Neural cell (in vitro differentiated cells): ENCODE measurements at regions not wholly inside any gene's neighbourhood (a gene's known extent, or its start where the extent isn't known, plus 50 kb on each side); places are given as distances from the start of the nearest gene placed in this dataset.

Experiments used
- H2AFZ ChIP-seq: fragments of 200-600, 300-800 bp; sonication (generic), shearing (Covaris generic); 2 replicates; pipeline ENCODE4 v1.6.0; 2014; ENCODE audit warnings: low read depth, mild to moderate bottlenecking, antibody characterized with exemption, low read length, moderate library complexity
- H3F3A ChIP-seq: fragments of 200-600 bp; shearing (Covaris generic); 2 replicates; pipeline ENCODE4 v1.6.1; 2016; ENCODE audit warnings: mild to moderate bottlenecking, moderate library complexity, mixed read lengths, antibody characterized with exemption, low read length; ENCODE audit not compliant: insufficient read depth, poor library complexity, severe bottlenecking
- H3K27ac ChIP-seq: fragments of 200-600, 300-800 bp; sonication (generic), shearing (Covaris generic); 2 replicates; pipeline ENCODE4 v1.5.1; 2014; ENCODE audit warnings: mild to moderate bottlenecking, low read length, moderate library complexity
- H3K27me3 ChIP-seq: fragments of 300-800, 200-600 bp; sonication (generic), shearing (Covaris generic); 2 replicates; pipeline ENCODE4 v1.6.0; 2014; ENCODE audit warnings: mild to moderate bottlenecking, low read depth, low read length, moderate library complexity; ENCODE audit not compliant: insufficient read depth
- H3K36me3 ChIP-seq: fragments of 300-800, 200-600 bp; sonication (generic), shearing (Covaris generic); 2 replicates; pipeline ENCODE4 v1.5.1; 2014; ENCODE audit warnings: mild to moderate bottlenecking, antibody characterized with exemption, low read length, moderate library complexity; ENCODE audit not compliant: insufficient read depth
- H3K4me2 ChIP-seq: fragments of 300-800, 200-600 bp; sonication (generic), shearing (Covaris generic); 2 replicates; pipeline ENCODE4 v1.6.0; 2014; ENCODE audit warnings: mild to moderate bottlenecking, low read length
- H3K4me3 ChIP-seq: fragments of 300-800, 200-600 bp; sonication (generic), shearing (Covaris generic); 2 replicates; pipeline ENCODE4 v1.5.1; 2014; ENCODE audit warnings: mild to moderate bottlenecking, low read length, moderate library complexity
- H3K79me2 ChIP-seq: fragments of 200-600 bp; shearing (Covaris generic); replicated peaks from 2 replicates; pipeline ENCODE4 v1.6.0; 2014; ENCODE audit warnings: mild to moderate bottlenecking, low read length, moderate library complexity; ENCODE audit not compliant: insufficient read depth
- H3K9ac ChIP-seq: fragments of 300-800, 200-600 bp; sonication (generic), shearing (Covaris generic); 2 replicates; pipeline ENCODE4 v1.6.1; 2016; ENCODE audit warnings: mild to moderate bottlenecking, low read length, mixed read lengths
- H3K9me2 ChIP-seq: fragments of 200-600 bp; shearing (Covaris generic); 2 replicates; pipeline ENCODE4 v1.6.1; 2016; ENCODE audit warnings: mild to moderate bottlenecking, low read length, mixed read lengths; ENCODE audit not compliant: insufficient read depth
- H3K9me3 ChIP-seq: fragments of 200-600, 300-800 bp; sonication (generic), shearing (Covaris generic); 2 replicates; pipeline ENCODE4 v1.6.1; 2016; ENCODE audit warnings: mild to moderate bottlenecking, mixed run types, low read length, moderate library complexity, mixed read lengths
- H4K20me1 ChIP-seq: fragments of 200-600 bp; shearing (Covaris generic); 2 replicates; pipeline ENCODE4 v1.6.1; 2016; ENCODE audit warnings: mild to moderate bottlenecking, mixed run types; ENCODE audit not compliant: insufficient read depth
- EP300 ChIP-seq: fragments of 450-650 bp; conservative IDR thresholded peaks from 2 replicates; pipeline ENCODE4 v1.6.1; 2014; ENCODE audit warnings: antibody characterized with exemption, mild to moderate bottlenecking, moderate library complexity; ENCODE audit not compliant: poor library complexity, severe bottlenecking
- EZH2 ChIP-seq: fragments of 200-600, 300-800 bp; shearing (Covaris generic), sonication (generic); IDR thresholded peaks from 2 replicates; pipeline ENCODE4 v1.6.1; 2014; ENCODE audit warnings: antibody characterized with exemption, low read length, borderline replicate concordance, mild to moderate bottlenecking; ENCODE audit not compliant: insufficient read depth, poor library complexity, severe bottlenecking
- MXI1 ChIP-seq: fragments of 450-650 bp; conservative IDR thresholded peaks from 2 replicates; pipeline ENCODE4 v1.6.1; 2014; ENCODE audit warnings: antibody characterized with exemption, mild to moderate bottlenecking; ENCODE audit not compliant: poor library complexity, severe bottlenecking
- POLR2AphosphoS5 ChIP-seq: IDR thresholded peaks from 2 replicates; pipeline ENCODE4 v1.6.1; 2012
- RAD21 ChIP-seq: fragments of 450-650 bp; conservative IDR thresholded peaks from 2 replicates; pipeline ENCODE4 v1.6.1; 2014; ENCODE audit warnings: antibody characterized with exemption, mild to moderate bottlenecking, moderate library complexity
- REST ChIP-seq: IDR thresholded peaks from 2 replicates; pipeline ENCODE4 v1.6.1; 2012; ENCODE audit warnings: borderline replicate concordance
- SMC3 ChIP-seq: fragments of 450-650 bp; conservative IDR thresholded peaks from 2 replicates; pipeline ENCODE4 v1.6.1; 2014; ENCODE audit warnings: antibody characterized with exemption, mild to moderate bottlenecking, moderate library complexity; ENCODE audit not compliant: poor library complexity
- TAF1 ChIP-seq: IDR thresholded peaks from 2 replicates; pipeline ENCODE4 v1.6.1; 2012; ENCODE audit warnings: low read depth
- TF ChIP-seq, protein P1 (sequence below): fragments of 450-650 bp; IDR thresholded peaks from 2 replicates; pipeline ENCODE4 v1.5.1; 2014; ENCODE audit warnings: antibody characterized with exemption, mild to moderate bottlenecking, moderate library complexity; ENCODE audit not compliant: poor library complexity, severe bottlenecking

DNA sequence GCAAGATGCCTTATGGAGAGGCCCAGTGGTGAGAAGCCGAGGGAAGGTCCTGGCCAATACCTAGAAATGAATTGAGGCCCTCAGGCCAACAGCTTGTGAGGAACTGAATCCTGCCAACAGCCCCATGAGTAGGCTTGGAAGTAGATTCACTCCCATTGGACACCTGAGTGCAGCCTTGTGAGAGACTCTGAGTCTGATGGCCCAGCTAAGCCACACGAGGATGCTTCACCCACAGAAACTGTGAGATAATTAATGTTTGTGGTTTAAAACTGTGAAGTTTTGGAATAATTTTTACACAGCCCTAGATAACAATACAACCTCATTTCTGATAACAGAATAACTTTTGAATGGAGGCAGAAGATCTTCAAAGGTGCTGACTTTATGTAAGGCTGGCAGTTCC, 65.9 kb upstream of the DAP start:
- Histone ChIP-seq H3K27me3 (no peaks in the 10 kb centered on the region), H3K27ac (no peak overlapping the region), H3K36me3 (no peaks in the 10 kb centered on the region), H3F3A (no peaks in the 10 kb centered on the region), H3K79me2 (no peaks in the 10 kb centered on the region), H3K9me2 (no peaks in the 10 kb centered on the region), H3K9me3 (no peaks in the 10 kb centered on the region), H4K20me1 (no peaks in the 10 kb centered on the region), H3K4me2 (no peak overlapping the region), H3K9ac (no peak overlapping the region), H2AFZ (no peak overlapping the region), H3K4me3 (no peak overlapping the region)
- no peak for TF ChIP-seq POLR2AphosphoS5
- no peak for TF ChIP-seq EP300
- TF ChIP-seq REST = no peak
- no peak for TF ChIP-seq SMC3
- TF ChIP-seq RAD21 = no peak
- no peak for TF ChIP-seq TAF1
- TF ChIP-seq, protein P1, sequence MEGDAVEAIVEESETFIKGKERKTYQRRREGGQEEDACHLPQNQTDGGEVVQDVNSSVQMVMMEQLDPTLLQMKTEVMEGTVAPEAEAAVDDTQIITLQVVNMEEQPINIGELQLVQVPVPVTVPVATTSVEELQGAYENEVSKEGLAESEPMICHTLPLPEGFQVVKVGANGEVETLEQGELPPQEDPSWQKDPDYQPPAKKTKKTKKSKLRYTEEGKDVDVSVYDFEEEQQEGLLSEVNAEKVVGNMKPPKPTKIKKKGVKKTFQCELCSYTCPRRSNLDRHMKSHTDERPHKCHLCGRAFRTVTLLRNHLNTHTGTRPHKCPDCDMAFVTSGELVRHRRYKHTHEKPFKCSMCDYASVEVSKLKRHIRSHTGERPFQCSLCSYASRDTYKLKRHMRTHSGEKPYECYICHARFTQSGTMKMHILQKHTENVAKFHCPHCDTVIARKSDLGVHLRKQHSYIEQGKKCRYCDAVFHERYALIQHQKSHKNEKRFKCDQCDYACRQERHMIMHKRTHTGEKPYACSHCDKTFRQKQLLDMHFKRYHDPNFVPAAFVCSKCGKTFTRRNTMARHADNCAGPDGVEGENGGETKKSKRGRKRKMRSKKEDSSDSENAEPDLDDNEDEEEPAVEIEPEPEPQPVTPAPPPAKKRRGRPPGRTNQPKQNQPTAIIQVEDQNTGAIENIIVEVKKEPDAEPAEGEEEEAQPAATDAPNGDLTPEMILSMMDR = no peak
- TF ChIP-seq EZH2 = no peak
- TF ChIP-seq MXI1 = no peak

GRCh38 chr5:10825897-10826644, 65.0 kb upstream of the DAP start:
- no peaks in the 10 kb centered on the region for H4K20me1 ChIP-seq
- H3F3A ChIP-seq = no peaks in the 10 kb centered on the region
- H3K36me3 ChIP-seq = no peaks in the 10 kb centered on the region
- no peak overlapping the region for H3K9ac ChIP-seq
- no peak for TF ChIP-seq EP300
- no peak for TF ChIP-seq TAF1
- no peak for TF ChIP-seq POLR2AphosphoS5
- TF ChIP-seq, protein P1 = no peak
- TF ChIP-seq EZH2 = no peak
- TF ChIP-seq RAD21 = no peak
- no peak for TF ChIP-seq MXI1
- no peak for TF ChIP-seq REST
- TF ChIP-seq SMC3 = no peak
- no peak overlapping the region for H3K27ac ChIP-seq
- no peak overlapping the region for H3K4me3 ChIP-seq
- no peaks in the 10 kb centered on the region for H3K79me2 ChIP-seq
- H3K4me2 ChIP-seq = no peak overlapping the region
- no peaks in the 10 kb centered on the region for H3K27me3 ChIP-seq
- no peak overlapping the region for H2AFZ ChIP-seq
- no peaks in the 10 kb centered on the region for H3K9me2 ChIP-seq
- no peaks in the 10 kb centered on the region for H3K9me3 ChIP-seq
